ENCODE measurements at regions not wholly inside any gene's neighbourhood (a gene's known extent, or its start where the extent isn't known, plus 50 kb on each side); places are given as distances from the start of the nearest gene placed in this dataset.
"Not testable (repeated sequence)": the region's sequence is repeated elsewhere in the genome, so short reads cannot be mapped to it uniquely, and the experiment has no call there.

DNA sequence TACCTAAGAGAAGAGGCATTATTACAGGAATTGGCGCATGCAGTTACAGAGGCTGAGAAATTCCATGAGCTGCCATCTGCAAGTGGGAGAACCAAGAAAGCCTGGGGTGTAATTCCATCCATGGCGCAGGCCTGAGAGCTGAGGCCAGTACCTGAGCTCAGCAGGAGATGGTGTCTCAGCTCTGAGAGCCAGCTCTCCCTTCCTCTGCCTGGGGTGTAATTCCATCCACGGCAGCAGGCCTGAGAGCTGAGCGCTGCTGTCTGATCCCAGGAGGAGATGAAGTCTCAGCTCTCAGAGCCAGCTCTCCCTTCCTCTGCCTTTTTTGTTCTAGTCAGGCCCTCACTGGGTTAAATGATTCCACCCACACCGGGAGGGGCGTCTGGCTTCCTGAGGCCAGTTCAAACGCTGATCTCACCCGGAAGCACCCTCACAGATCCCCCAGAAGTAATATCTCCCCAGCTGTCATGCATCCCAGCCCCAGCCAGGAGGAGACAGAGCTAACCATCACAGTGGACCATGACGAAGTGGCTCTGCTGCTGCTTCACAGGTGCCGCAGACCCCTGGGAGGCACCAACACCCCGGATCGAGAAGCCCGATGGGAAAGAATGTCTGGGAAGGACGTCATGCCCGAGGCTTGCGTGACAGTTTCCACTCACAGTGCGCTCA lies 4454.9 kb upstream of the TPTE start:
- not testable (repeated sequence) for DNase-seq

DNA sequence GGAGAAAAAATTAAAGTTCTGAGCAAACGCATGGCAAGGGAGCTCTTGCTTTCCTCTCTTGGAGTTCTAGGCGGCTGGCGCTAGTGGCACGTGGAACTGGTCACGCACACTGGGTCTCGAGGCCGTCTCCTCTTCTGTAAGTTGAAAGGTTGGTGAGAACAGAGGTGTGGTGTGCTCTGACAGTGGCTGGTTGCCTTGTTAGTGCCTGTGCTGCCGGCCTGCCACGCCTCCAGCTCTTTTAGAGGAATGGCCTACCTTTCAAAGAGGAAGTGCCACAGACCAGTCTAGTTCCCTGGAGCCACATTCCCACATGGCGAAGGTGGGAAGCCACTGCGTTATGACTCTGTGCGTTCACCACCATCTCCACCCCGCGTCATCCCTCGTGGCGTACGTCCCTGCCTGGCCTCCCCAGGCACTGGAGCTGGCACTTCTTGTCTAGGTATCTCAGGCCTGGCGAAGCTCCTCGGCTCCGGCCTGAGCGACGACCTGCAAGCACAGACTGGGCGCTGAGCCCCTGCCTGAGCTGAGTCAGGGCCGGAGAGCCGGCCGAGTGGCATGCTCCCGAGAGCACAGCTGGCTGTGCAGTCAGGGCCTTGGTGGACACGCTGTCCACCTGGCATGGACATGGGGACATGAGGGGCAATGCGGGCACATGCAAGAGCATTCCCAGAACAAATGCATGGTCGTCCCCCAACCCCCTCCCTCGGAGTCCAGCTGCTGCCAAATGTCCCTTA lies 4453.1 kb upstream of the TPTE start:
- DNase-seq = not testable (repeated sequence)

GRCh38 chr21:6070213-6070612 lies 4451.2 kb upstream of the TPTE start:
- DNase-seq = not testable (repeated sequence)

GRCh38 chr21:6072691-6073090 lies 4448.7 kb upstream of the TPTE start:
- DNase-seq = not testable (repeated sequence)

- not testable (repeated sequence) for DNase-seq
Observed at GRCh38 chr21:6073993-6074705, 4447.2 kb upstream of the TPTE start.

GRCh38 chr21:6074935-6075334 lies 4446.4 kb upstream of the TPTE start:
- DNase-seq = not testable (repeated sequence)

- not testable (repeated sequence) for DNase-seq
Observed at GRCh38 chr21:6075627-6076208, 4445.7 kb upstream of the TPTE start.

- not testable (repeated sequence) for DNase-seq
Observed at GRCh38 chr21:6077358-6077757, 4444.0 kb upstream of the TPTE start.

GRCh38 chr21:6078902-6079301 lies 4442.5 kb upstream of the TPTE start:
- not testable (repeated sequence) for DNase-seq

GRCh38 chr21:6080941-6081655 lies 4440.3 kb upstream of the TPTE start:
- DNase-seq = not testable (repeated sequence)

DNA sequence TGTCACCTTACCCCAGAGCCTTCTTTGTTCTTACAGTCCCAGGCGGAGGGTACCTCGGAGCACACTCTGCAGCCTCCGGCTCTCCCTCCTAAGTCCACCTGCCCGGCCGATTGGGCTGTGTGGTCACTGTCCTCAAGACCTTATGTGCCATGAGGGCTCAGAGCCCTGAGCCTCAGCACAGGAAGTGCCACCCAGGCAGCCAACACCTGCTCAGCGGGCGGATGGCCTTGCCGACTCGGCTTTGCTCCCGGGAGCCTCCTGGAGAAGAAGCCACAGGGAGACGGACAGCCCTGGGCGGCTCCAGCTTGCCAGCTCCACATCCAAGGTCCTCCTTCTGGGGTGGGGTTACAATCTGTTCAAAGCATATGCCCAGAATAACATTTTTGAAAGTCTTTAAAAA lies 4439.2 kb upstream of the TPTE start:
- DNase-seq = not testable (repeated sequence)

DNA sequence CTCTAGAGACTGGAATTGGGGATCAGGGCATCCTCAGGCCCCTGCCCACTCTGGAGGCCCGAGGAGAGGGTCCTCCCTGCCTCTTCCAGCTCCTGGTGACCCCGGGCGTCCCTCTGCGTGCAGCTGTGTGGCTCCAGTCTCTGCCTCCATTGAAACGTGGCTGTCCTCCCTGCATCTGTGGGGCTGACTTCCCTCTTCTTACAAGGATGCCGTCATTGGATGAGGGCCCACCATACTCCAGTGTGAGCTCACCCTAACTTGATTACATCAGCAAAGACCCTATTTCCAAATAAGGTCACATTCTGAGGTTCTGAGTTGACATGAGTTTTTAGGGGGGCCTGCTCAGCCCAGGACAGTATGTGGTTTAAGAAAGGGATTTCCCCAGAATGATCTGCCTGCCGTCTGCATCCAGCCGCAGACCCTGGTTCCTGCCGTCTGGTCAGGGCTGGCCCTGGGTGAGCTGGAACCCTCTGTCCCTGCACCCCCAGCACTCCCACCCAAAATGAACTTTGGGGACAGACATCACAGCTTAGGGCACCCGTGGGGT lies 4437.7 kb upstream of the TPTE start:
- DNase-seq = not testable (repeated sequence)

GRCh38 chr21:6086038-6086437 lies 4435.3 kb upstream of the TPTE start:
- DNase-seq = not testable (repeated sequence)

GRCh38 chr21:6087579-6088178 lies 4433.7 kb upstream of the TPTE start:
- not testable (repeated sequence) for DNase-seq

DNA sequence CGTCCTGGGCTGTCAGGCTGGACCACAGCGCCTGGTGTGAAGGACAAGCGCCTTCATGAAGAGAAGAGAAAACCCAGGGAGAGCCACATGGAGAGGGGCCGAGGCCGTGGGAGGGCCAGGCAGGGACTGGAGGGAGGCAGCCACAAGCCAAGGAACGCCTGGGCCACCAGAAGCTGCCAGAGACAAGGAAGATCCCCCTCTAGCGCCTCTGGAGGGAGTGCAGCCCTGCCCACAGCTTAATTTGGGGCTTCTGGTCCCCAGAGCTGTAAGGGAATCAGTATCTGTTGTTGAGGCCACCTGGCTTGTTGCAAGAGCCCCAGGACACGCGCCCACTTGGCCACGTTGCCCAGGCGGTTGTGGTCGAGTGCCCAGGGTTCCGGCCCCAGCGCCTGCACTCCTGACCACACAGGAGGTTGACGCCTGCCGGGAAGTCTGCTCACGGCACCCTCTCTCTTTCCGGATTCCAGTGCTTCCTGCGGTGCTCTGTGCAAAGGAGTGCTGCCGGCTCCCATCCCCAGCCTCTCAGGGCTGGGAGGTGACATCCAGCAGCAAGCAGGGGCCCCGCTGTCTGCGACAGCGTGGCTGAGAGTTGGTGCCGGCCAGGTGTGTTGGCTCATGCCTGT lies 4431.0 kb upstream of the TPTE start:
- DNase-seq = not testable (repeated sequence)

- DNase-seq = not testable (repeated sequence)
Observed at GRCh38 chr21:6091335-6092027, 4429.9 kb upstream of the TPTE start.

DNA sequence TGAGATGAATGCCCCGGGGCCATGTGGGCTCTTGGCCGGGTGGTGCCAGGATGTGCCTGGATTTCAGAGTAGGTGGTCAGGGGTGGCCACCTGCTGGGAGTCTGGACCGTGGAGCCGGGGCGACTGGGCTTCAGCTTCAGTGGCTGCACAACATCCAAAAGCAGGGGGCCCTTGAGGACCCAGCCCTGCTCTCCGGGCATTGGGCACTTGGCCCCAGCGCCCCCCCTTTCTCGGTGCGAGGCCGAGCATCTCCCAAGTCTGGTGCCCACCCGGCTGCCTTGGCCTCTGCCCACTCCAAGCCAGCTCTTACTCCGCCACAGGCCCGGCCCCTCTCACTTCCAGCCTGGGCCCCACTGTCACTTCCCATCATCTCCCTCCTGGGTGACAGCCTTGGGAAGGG lies 4429.0 kb upstream of the TPTE start:
- not testable (repeated sequence) for DNase-seq

DNA sequence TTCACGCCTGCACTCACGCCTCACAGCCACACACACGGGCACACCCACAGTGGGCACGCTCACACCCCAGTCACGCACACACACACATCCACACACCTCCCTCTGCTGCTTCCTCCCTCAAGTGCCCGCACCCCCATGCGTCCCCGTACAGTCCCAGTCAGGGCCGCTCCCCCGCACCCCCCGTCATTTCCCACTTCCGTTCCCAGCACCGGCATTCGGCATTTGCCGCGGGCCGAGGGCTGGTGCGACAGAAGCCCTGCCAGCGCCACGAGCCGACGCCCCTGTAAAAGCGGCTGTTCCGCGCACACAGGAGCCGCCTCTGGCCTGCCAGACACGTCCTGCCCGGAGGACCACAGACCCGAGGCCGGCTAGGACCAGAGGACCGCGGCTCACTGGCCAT lies 4428.0 kb upstream of the TPTE start:
- not testable (repeated sequence) for DNase-seq

DNA sequence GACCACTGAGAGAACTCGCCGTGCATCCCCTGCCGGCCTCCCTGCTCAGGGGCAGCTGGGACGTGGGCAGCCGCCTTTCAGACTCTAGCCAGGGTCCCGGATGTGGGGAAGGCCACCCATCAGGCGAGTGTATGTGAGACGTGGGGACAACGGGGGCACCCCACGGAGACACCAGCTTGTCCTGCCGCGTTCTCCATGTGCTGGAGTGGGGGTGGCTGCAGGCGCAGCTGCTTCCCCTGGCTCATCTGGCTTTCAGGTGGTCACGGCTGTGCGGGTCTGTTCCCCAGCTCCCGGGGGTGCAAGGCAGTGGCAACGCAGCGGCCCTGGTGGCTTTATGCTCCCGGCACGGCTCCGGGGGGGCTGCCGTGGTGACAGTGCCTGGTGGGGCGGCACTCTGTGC lies 4427.5 kb upstream of the TPTE start:
- not testable (repeated sequence) for DNase-seq

- DNase-seq = not testable (repeated sequence)
Observed at GRCh38 chr21:6095304-6095703, 4426.1 kb upstream of the TPTE start.
